WERI-Rb-1 (cell line): ENCODE measurements at regions not wholly inside any gene's neighbourhood (a gene's known extent, or its start where the extent isn't known, plus 50 kb on each side); places are given as distances from the start of the nearest gene placed in this dataset.

Source experiments
- DNase-seq: peaks from one replicate; pipeline ENCODE4 v3.0.0-alpha.2; 2020
- H3K27ac ChIP-seq: fragments of 250-450 bp; sonication (Bioruptor Pico); 2 replicates; pipeline ENCODE4 v1.5.1; 2020; ENCODE audit warnings: mild to moderate bottlenecking, moderate library complexity
- H3K27me3 ChIP-seq: fragments of 250-450 bp; sonication (Bioruptor Pico); 2 replicates; pipeline ENCODE4 v1.5.1; 2021; ENCODE audit warnings: mild to moderate bottlenecking, low read depth, moderate library complexity; ENCODE audit not compliant: insufficient read depth, severe bottlenecking
- H3K36me3 ChIP-seq: fragments of 250-450 bp; sonication (Bioruptor Pico); 2 replicates; pipeline ENCODE4 v1.5.1; 2020; ENCODE audit warnings: mild to moderate bottlenecking, moderate library complexity
- H3K4me3 ChIP-seq: 2 replicates; pipeline ENCODE4 v1.5.1; 2011; ENCODE audit warnings: low read depth, mild to moderate bottlenecking, control low read depth, low read length
- H3K9me3 ChIP-seq: fragments of 250-450 bp; sonication (Bioruptor Pico); 2 replicates; pipeline ENCODE4 v1.5.1; 2021; ENCODE audit warnings: mild to moderate bottlenecking, moderate library complexity; ENCODE audit not compliant: severe bottlenecking
- CTCF ChIP-seq: IDR thresholded peaks from 2 replicates; pipeline ENCODE4 v1.5.1; 2011; ENCODE audit warnings: low read depth, mild to moderate bottlenecking, control low read depth, inconsistent platforms, low read length

- DNase-seq, result no peak
Measured at GRCh38 chr4:137452799-137453198, 79.5 kb downstream of the PCDH18 start.

GRCh38 chr4:137451172-137451825 is 81.0 kb downstream of the PCDH18 start:
- Histone ChIP-seq H3K4me3 (no peak overlapping the region), H3K27ac (no peak overlapping the region), H3K27me3 (no peaks in the 10 kb centered on the region), H3K9me3 (no peaks in the 10 kb centered on the region), H3K36me3 (no peaks in the 10 kb centered on the region)
- no peak for DNase-seq
- no peak for TF ChIP-seq CTCF

More at GRCh38 chr4:137452799-137453198, 79.5 kb downstream of the PCDH18 start:
- H3K9me3 ChIP-seq, result no peaks in the 10 kb centered on the region
- H3K27ac ChIP-seq, result no peak overlapping the region
- no peaks in the 10 kb centered on the region for H3K27me3 ChIP-seq
- TF ChIP-seq CTCF, result no peak
- H3K36me3 ChIP-seq, result no peaks in the 10 kb centered on the region
- H3K4me3 ChIP-seq, result no peak overlapping the region

- H3K27ac ChIP-seq, result no peak overlapping the region
Measured at GRCh38 chr4:137448402-137448801, 83.9 kb downstream of the PCDH18 start.

GRCh38 chr4:137446071-137446470 is 86.2 kb downstream of the PCDH18 start:
- Histone ChIP-seq H3K27ac (no peak overlapping the region), H3K4me3 (no peak overlapping the region), H3K36me3 (no peaks in the 10 kb centered on the region), H3K27me3 (no peaks in the 10 kb centered on the region), H3K9me3 (no peaks in the 10 kb centered on the region)
- TF ChIP-seq CTCF, result no peak
- no peak for DNase-seq

More at GRCh38 chr4:137448402-137448801, 83.9 kb downstream of the PCDH18 start:
- Histone ChIP-seq H3K36me3 (no peaks in the 10 kb centered on the region), H3K27me3 (no peaks in the 10 kb centered on the region), H3K9me3 (no peaks in the 10 kb centered on the region), H3K4me3 (no peak overlapping the region)
- no peak for TF ChIP-seq CTCF
- no peak for DNase-seq

GRCh38 chr4:137443031-137443800 is 89.1 kb downstream of the PCDH18 start:
- H3K4me3 ChIP-seq, result no peak overlapping the region
- no peaks in the 10 kb centered on the region for H3K9me3 ChIP-seq
- no peak for TF ChIP-seq CTCF
- H3K27ac ChIP-seq, result no peak overlapping the region
- no peaks in the 10 kb centered on the region for H3K36me3 ChIP-seq
- DNase-seq, result no peak
- H3K27me3 ChIP-seq, result no peaks in the 10 kb centered on the region
